WERI-Rb-1 (cell line): ENCODE measurements at regions not wholly inside any gene's neighbourhood (a gene's known extent, or its start where the extent isn't known, plus 50 kb on each side); places are given as distances from the start of the nearest gene placed in this dataset.
A peak's percentile ranks its signal among the peaks of the same experiment; 100 is the strongest.

Experiments
- DNase-seq: peaks from one replicate; pipeline ENCODE4 v3.0.0-alpha.2; 2020
- H3K27ac ChIP-seq: fragments of 250-450 bp; sonication (Bioruptor Pico); 2 replicates; pipeline ENCODE4 v1.5.1; 2020; ENCODE audit warnings: mild to moderate bottlenecking, moderate library complexity
- H3K27me3 ChIP-seq: fragments of 250-450 bp; sonication (Bioruptor Pico); 2 replicates; pipeline ENCODE4 v1.5.1; 2021; ENCODE audit warnings: mild to moderate bottlenecking, low read depth, moderate library complexity; ENCODE audit not compliant: insufficient read depth, severe bottlenecking
- H3K36me3 ChIP-seq: fragments of 250-450 bp; sonication (Bioruptor Pico); 2 replicates; pipeline ENCODE4 v1.5.1; 2020; ENCODE audit warnings: mild to moderate bottlenecking, moderate library complexity
- H3K4me3 ChIP-seq: 2 replicates; pipeline ENCODE4 v1.5.1; 2011; ENCODE audit warnings: low read depth, mild to moderate bottlenecking, control low read depth, low read length
- H3K9me3 ChIP-seq: fragments of 250-450 bp; sonication (Bioruptor Pico); 2 replicates; pipeline ENCODE4 v1.5.1; 2021; ENCODE audit warnings: mild to moderate bottlenecking, moderate library complexity; ENCODE audit not compliant: severe bottlenecking
- TF ChIP-seq, protein P1 (sequence below): IDR thresholded peaks from 2 replicates; pipeline ENCODE4 v1.5.1; 2011; ENCODE audit warnings: low read depth, mild to moderate bottlenecking, control low read depth, inconsistent platforms, low read length

DNA sequence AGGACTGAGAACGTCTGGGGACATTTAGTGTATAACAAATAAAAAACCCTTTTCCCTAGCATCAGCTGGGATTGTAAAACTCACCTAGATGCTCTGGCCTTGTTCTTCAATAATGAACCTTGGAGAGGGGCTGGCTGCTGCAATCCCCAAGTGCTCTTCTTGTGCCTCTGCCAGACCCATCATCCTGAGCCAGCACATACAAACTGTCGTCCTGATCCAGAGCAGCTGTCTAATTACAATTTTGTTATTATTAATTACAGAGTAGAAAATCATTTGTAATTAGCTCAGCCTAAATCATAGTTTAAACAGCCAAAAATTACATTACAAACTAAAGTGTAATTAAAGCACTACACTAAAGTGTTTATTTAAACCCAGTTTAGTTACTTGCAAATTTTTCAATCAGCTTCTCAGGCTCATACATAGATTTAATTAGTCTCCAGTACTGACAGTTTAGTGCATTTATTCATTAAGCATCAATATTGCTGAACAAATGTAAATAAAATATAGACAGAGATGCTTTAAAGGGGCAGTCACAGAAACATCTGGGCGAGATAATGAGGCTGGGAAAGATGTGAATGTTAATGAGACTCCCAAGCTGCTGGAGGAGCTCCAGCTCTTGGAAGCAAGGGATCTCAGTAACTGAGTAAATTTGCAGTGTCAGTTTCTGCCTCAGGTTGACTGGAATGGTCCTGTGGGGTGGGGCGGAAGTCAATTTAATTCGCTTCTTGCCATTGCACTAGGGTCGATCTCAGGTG, 632.3 kb upstream of the TLE4 start:
- H3K4me3 ChIP-seq: no peak overlapping the region
- no peak for DNase-seq
- no peaks in the 10 kb centered on the region for H3K9me3 ChIP-seq
- H3K27ac ChIP-seq: no peak overlapping the region
- TF ChIP-seq, protein P1, sequence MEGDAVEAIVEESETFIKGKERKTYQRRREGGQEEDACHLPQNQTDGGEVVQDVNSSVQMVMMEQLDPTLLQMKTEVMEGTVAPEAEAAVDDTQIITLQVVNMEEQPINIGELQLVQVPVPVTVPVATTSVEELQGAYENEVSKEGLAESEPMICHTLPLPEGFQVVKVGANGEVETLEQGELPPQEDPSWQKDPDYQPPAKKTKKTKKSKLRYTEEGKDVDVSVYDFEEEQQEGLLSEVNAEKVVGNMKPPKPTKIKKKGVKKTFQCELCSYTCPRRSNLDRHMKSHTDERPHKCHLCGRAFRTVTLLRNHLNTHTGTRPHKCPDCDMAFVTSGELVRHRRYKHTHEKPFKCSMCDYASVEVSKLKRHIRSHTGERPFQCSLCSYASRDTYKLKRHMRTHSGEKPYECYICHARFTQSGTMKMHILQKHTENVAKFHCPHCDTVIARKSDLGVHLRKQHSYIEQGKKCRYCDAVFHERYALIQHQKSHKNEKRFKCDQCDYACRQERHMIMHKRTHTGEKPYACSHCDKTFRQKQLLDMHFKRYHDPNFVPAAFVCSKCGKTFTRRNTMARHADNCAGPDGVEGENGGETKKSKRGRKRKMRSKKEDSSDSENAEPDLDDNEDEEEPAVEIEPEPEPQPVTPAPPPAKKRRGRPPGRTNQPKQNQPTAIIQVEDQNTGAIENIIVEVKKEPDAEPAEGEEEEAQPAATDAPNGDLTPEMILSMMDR: no peak
- H3K27me3 ChIP-seq: no peaks in the 10 kb centered on the region
- H3K36me3 ChIP-seq: no peaks in the 10 kb centered on the region

DNA sequence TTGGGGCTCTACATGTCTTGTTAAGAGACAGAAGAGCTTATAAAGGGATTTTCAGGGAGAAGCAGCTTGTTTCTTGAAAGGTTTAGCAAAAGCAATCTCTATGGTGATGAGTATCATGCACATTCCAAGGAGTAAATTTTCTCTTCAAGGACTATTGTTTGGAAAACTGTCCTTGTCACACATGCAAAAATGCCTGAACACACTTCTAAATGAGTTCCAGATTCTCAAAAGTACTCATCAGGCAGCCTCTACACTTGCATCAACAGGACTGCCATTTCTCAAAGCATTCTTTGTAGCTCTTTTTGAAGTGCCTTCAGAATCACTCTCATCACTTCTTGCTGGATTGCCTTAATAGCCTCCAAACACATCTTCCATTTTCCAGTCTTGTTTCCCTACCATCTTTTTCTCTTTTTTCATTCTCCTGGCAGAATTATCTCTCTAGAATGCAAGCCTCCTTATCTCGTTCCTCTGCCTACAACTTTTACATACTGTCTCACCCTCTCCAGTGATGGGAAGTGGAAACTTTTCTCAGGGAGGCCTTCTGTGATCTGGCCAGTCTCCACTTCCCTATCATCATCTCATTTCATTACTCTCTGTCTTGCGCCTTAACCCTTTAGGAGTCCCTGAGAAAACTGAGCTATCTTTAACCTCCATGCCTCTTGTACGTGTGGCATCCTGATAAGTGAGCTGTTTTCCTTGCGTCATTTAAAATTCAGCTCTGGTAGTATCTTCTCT, 631.5 kb upstream of the TLE4 start:
- Histone ChIP-seq H3K4me3 (no peak overlapping the region), H3K36me3 (no peaks in the 10 kb centered on the region), H3K27ac (no peak overlapping the region), H3K9me3 (no peaks in the 10 kb centered on the region), H3K27me3 (no peaks in the 10 kb centered on the region)
- TF ChIP-seq, protein P1: no peak
- no peak for DNase-seq

DNA sequence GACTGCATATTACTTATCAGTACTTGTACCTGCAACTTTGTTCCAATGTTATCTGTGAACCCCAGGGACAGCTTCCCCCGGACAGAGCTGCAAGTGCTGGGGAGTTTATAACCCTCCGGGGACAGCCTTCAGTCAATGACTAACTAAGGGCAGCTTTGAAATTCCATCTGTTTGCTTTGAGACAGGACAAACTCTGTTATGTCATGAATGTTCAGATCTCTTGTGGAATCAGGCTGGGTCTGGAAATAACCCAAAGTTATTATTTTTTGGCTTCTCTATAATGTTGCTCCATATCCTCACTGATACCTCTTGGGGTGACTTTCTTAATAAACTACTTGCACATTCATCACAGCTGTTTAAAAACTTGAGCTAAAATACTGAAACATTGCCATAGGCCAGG, 617.5 kb upstream of the TLE4 start:
- no peak overlapping the region for H3K27ac ChIP-seq
- DNase-seq: no peak
- TF ChIP-seq, protein P1: no peak
- H3K27me3 ChIP-seq: no peaks in the 10 kb centered on the region
- H3K4me3 ChIP-seq: no peak overlapping the region
- no peaks in the 10 kb centered on the region for H3K36me3 ChIP-seq
- H3K9me3 ChIP-seq: peaks cover 3% of the 10 kb centered on the region

DNA sequence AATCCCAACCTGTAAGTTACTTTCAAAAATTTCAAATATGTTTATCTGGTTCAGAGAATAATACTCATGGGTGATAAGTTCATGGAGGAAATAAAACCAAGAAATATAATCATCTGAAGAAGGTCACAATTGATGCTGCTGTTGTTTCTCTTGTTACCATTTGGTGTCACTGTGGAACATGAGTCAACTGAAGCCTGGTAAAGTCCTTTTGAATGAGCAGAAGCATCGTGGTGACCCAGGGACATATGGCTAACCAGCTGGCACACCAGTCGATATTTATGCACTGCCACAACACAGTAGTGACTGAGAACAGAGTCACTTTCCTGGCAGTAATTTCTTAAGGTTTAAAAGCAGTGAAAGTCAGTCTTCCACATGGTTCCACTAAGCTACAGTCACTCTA, 612.9 kb upstream of the TLE4 start:
- TF ChIP-seq, protein P1: peak; percentile 59
- no peaks in the 10 kb centered on the region for H3K9me3 ChIP-seq
- H3K27ac ChIP-seq: no peak overlapping the region
- H3K36me3 ChIP-seq: no peaks in the 10 kb centered on the region
- peak; percentile 53 for DNase-seq
- no peaks in the 10 kb centered on the region for H3K27me3 ChIP-seq
- no peak overlapping the region for H3K4me3 ChIP-seq

DNA sequence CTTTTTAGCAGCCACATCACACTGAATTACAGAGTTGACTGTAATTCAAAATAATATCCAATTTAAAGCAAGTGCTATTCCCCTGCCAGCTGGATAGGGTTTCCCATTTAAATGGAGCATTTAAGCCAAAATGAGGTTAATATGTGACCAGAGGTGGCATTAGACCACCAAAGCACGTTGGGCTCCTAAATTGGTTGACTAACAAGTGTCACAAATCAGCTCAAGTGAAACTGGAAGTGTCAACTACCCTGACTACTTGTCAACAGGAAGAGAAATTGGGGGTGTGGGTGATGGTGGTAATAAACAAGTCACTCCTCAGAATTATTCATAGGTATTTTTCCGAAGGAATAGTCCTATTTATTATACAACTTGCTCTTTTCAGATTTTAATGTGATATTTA, 609.6 kb upstream of the TLE4 start:
- no peak for DNase-seq
- Histone ChIP-seq H3K9me3 (no peaks in the 10 kb centered on the region), H3K27me3 (no peaks in the 10 kb centered on the region), H3K36me3 (no peaks in the 10 kb centered on the region), H3K27ac (no peak overlapping the region), H3K4me3 (no peak overlapping the region)
- TF ChIP-seq, protein P1: no peak
